SIG-M5 treated with dmso at 0.1 percent for 504 hours (cell line): ENCODE measurements at regions not wholly inside any gene's neighbourhood (a gene's known extent, or its start where the extent isn't known, plus 50 kb on each side); places are given as distances from the start of the nearest gene placed in this dataset.

Experiments used
- DNase-seq: peaks from one replicate; lab custom pipeline; 2025; ENCODE audit not compliant: unreplicated experiment; lab: John Stamatoyannopoulos, UW

DNA sequence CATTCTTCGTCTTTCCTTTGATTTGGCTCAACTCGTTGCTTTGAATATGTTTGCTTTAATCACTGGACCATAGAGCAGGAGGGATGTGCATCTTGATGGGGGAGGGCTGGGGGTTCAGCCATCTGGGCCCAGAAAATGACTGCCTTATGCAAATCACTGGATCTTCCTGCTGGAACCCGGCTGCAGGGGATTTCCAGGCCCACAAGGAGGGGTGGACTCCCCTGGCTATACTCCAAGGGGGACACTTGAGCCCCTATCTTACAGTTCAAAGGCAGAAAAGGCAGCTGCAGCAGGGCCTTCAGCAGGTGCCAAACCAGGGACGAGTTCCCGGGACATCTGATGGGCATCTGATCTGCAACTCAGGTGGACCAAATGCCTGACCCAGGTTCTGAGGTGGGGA is 122.5 kb downstream of the DICER1 start:
- no peak for DNase-seq

DNA sequence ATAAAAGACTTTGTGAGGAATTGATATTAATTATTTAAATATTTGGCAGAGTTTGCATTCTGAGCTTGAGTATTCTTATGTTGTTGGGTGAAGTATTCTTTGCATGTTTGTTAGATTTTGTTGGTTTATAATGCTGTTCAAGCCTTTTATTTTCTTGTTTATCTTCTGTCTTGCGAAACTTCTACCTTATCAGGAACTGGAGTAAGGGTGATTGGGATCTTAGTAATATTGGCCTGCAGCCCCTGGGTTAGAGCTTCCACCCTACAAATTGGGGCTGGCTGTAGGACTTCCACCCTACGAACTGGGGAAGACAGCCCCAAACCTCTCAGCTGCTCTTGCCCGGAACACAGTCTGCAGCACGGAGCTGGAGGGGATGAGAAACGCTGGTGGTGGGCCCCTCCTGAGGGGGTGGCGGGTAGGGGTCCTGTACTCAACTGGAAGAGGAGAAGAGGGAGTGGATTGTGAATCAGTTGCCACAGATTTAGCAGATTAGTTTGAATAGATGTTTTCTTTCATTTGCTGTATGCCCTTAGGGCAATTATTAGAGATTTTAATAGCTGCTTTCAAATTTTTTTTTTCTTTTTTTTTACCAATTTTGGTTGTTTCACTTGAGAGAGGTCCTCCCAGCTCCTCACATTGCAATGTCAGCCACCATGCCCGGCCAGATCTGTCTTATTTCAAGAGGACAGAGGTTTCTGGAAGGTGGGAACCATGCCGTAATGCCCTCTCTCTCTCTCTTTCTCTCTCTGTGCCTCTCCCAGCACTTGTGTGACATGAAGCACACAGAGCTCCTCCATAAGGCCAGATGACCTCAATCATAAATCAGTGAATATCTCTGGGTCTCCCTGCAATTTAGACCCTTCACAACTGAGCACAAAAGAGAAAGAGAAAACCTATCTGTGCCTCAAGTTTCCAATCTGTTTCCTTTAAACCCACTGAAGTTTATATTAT is 123.4 kb downstream of the DICER1 start:
- no peak for DNase-seq

DNA sequence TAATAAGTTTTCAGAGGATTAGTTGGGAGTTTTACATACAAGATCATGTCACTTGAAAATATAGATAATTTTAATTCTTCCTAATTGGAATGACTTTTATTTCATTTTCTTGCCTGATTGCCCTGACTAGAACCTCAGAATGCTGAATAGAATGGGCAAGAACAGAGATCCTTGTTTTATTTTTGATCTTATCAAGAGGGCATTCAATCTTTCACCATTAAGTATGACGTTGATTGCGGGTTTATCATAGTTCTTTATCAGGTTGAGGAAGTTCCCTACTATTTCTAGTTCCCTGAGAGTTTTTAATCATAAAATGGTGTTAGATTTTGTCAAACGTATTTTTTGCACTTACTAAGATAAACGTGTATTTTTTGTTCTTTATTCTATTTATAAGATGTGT is 124.3 kb downstream of the DICER1 start:
- no peak for DNase-seq

DNA sequence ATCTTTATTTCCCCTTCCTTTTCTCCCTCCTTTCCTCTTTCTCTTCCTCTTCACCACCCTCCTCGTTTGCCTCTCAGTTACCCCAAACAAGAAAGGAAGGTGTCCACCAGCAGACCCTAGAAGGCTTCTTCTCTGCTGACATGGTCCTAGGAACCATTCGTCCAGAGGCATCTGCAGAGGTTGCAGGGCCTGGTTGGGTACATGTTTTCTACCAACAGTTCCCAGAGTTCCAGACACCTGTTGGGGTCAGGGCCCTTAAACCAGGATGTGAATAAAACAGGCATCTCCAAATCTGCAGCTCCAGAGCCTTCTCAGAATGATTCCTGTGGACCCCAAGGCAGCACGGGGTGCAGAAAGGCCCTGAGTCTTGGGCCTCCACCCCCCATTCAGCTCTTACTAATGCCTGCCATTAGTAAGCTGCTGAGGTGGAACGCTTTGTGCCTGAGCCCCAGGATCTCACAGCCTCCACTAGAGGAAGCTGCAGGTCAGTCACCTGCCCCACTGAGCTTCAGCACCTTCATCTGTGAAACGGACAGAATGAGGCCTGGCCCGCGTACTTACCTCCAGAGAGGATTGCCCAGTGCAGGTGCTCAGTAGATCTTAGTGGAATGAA is 130.4 kb downstream of the DICER1 start:
- no peak for DNase-seq

DNA sequence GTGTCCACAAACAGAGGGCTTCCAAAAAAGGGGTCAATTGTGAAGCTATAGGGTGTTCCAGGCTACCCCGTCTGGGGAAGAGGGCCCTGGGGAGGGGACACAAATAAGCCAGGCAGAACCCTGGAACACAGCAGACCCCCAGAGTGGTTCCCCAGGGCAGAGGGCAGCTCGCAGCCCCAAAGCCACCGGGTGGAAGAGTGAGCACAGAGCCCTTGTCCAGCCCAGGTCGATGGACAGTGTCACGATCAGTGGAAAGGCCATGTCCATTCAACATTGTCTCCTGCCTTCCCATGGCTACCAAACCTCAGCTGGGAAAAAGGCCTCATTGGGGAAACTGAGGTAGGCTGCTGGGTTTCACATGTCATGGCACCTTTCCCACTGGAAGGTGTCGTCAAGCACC is 131.4 kb downstream of the DICER1 start:
- no peak for DNase-seq

DNA sequence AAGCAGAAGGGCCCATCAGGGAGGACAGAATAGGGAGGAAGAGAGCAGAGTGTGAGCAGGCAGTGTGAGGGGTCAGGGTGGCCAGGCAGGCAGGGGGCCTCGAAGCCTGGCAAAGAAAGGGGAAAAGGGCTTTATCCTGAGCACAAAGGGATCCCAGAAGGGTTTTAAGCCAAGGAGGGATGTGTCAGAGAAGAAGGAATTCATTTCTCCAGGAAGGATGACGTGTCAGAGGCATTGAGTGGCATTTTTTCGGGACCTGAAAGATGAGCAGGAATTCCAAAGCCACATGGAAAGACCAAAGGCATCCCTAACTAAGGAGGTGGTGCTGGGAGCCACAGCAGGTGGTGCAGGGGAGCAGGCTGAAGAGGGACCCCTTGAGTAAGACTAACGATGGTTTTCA is 132.1 kb downstream of the DICER1 start:
- no peak for DNase-seq

DNA sequence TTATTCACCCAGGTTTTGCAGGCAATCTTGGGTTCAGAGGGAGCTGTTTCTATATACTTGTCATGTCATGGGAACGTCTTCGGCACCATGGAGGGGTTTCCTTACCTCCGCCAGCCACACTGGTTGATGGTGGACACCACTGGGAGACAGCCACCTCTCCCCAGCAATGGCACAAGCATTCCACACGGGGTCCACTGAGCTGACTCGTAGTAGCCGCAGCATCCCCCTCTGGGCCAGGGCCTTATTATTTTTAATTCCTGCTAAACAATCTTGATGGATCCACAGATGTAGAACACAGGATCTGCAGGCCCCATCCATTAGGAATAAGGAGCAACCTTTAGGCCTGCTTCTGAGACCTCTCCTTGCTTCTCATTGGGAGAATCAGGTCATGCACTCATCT is 132.9 kb downstream of the DICER1 start:
- DNase-seq, result no peak

DNA sequence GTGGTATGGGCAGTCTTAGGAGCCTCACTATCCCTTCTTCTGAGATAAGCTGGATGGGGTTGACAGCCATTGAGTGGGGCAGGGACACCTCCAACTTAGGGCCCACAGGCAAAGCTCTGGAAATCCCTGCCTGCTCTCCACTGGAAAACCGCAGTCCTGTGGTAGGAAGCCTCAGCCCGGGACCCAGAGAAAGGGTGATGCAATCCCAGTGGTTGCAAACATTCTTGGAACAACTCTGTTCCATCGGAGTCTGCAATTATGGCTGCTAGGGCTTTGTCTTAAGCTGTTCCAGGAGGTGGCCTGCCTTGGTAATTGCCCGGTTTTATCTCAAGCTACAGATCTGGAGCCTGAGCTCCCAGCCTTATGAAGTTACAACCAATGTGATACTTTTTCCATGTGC is 133.4 kb downstream of the DICER1 start:
- DNase-seq, result no peak

DNA sequence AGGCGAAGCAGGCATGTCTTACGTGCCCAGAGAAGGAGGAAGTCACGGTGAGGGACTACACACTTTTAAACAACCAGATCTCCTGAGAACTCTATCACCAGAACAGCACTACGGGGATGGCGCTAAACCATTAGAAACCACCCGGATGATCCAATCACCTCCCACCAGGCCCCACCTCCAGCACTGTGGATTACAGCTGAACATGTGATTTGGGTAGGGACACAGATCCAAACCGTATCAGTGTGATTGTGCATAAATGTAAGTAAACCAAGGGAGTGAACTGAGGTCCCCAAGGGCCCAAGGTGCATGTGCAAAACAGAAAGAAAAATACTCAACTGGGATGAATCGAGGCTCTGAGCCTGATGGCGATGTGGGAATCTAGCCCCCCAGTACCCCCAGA is 134.2 kb downstream of the DICER1 start:
- no peak for DNase-seq

DNA sequence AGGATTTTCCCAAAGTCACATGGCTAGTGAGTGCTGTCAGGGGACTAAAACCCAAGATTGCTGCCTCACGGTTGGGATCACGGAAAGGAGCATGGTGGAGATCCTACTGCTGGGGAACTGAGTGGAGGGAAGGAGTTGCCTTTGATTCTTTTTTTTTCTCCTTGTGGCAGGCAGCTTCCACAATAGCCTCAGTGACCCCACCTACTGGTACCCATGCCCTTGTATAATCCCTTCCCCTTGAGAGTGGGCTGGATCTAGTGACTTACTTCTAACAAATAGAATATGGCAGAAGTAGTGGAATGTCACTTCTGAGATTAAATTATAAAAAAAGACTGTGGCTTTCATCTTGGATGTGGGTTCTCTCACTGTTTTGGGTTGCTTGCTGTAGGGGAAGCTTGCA is 135.7 kb downstream of the DICER1 start:
- no peak for DNase-seq

DNA sequence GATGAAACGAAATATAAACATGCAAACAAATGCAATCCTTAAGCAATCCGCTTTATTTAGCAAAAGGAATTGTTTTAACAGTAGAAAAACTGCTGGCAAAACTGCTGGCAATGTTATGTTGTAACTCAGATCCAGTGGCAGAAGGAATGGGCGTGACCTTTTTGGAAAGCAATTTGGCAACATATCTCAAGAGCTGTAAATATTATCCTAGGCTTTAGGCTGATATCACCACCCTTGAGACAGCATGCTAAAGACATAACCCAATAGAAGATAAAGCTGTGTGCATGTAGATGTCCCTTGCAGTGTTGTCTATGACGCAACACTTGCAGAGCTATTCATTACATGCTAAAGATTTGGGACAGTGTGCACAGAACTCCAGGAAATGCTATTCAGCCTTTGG is 138.5 kb downstream of the DICER1 start:
- no peak for DNase-seq

DNA sequence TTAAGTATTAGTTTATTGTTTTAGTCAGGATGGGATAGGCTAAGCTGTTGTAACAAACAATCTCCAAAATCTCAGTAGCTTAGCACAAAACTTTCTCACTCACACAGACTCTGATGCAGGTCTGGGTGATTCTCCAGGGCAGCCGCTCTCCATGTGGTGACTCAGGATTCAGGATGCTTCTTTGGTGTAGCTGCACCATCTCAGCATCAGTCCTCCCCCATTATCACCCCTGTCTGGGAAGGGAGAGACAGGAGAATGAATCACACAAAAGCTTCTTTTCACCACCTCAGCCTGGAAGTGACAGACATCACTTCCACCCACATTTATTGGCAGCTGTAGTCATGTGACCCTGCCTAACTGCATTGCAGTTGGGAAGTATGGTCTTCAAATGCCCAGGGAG is 142.3 kb downstream of the DICER1 start:
- DNase-seq, result no peak

DNA sequence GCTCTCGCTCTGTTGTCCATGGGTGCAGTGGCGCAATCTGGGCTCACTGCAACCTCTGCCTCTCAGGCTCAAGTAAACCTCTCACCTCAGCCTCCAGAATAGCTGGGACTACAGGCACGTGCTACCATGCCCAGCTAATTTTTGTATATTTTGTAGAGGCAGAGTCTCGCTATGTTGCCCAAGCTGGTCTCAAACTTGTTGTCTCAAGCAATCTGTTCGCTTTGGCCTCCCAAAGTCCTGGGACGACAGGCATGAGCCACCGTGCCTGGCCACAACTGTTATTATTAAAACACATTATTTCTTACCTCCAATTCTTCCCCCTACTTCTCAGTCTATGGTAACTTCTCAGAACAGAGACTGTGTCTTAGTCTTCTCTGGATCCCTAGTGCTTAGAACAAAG is 143.3 kb downstream of the DICER1 start:
- no peak for DNase-seq

DNA sequence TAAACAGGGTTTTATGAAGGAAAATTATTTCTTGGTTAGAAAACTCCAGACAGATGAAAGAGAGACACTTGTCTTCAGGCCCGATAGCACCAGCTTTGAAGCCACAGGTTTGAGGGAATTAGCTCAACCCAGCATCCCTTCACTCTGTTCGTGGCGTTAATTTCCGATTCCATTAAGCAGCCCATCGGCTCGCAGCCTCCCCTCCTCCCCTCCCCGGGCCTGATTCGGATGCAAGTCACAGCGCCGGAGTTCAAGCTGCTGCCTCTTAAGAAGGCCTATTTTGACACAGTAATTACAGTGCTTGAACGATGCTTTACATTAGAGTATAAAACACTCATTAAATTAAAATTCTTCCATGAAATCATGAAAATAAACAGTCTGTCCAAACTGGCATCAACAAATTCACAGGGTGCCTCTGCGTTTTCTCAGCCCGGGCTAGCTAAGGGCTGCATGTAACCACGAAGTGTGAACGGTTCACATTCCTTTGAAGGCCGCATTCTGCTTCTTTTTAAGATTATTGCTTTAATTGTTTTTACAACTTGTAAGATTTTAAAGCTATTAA is 145.8 kb downstream of the DICER1 start:
- no peak for DNase-seq

DNA sequence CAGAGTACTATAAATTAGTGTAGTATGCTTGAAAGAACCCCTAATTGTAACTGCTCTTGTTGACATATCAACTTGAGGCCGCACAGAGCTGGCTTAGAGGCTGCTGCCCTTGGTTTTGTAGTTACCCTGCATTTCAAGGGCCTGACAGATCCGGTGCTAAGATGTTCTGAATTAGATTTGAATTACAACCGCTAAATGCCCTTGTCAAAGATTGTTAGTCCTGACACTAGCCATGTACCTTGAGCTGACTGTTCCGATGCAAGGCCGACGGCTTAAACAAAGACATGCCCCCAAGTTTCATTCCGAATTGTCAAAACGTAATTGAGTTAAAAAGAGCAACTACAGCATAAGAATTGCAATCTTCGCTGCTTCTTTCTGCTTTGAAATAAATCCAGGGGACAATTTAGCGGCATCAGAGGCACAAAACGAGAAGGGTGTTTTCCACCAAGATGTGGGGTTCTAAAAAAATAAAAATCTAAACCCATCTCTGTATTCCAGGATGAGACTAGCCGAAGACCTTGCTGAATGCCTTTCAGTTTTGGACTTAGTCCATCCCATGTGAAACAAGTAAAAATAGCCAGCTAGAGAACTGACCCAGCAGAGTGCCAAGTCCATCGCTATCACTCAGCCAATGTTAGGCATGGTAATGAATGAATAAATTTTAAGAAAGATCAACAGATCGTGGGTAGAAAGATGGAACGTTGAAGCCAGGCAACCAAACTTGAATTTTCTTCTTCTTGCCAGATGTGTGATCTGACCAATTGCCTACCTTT is 148.7 kb downstream of the DICER1 start:
- DNase-seq, result no peak

DNA sequence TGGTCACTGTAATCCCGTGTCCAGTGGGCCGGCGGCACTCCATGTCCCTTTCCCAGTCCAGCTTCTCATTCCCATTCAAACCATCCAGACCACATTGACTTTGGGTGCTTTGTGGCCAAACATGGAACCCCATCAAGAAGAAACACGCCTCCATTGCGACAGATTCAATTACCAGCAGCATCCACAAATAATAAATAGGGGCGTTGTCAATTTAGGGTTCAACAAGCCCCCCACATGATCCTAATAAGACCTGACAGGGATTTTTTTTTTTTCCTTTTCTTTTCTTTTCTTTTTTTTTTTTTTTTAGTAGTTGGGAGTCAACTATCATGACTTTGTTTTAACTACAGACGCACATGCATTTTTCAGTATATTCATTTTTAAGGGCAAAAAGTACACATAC is 149.4 kb downstream of the DICER1 start:
- no peak for DNase-seq

DNA sequence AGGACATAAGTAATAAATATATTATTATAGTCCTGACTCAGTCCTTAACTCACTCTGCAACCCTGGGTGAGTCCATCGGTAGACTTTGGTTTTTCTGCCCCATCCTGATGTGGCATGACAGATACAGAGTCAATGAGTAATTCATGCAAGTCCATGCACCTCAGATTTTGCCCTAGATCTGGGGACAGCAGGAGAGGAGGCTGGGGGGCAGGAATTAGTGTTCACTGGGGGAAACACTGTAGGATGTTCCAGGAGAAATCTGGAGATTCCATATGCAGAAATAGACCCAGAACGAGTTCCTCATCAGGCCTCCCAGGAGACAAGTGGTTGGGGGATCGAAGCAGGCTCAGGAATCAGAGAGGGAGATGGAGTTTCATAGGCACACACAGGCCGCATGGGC is 150.8 kb downstream of the DICER1 start:
- DNase-seq, result no peak

DNA sequence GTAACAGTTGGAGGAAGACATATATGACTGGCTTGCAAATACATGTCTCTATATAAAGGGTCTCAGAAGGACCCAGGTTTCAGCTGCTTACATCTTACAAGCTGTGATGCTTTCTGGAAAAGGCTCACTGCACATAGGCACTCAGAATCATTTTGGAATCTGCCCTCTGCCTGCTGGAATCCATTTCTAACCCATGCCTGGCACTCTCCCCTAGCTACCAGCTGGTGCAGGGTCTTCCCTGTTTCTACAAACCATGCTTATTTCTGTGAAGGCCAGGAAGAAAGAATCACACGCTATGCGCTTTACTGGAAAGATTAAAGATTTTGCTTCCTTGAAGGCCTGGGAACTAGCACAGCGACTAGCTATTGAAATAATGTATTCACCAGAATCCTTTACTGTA is 151.3 kb downstream of the DICER1 start:
- no peak for DNase-seq

DNA sequence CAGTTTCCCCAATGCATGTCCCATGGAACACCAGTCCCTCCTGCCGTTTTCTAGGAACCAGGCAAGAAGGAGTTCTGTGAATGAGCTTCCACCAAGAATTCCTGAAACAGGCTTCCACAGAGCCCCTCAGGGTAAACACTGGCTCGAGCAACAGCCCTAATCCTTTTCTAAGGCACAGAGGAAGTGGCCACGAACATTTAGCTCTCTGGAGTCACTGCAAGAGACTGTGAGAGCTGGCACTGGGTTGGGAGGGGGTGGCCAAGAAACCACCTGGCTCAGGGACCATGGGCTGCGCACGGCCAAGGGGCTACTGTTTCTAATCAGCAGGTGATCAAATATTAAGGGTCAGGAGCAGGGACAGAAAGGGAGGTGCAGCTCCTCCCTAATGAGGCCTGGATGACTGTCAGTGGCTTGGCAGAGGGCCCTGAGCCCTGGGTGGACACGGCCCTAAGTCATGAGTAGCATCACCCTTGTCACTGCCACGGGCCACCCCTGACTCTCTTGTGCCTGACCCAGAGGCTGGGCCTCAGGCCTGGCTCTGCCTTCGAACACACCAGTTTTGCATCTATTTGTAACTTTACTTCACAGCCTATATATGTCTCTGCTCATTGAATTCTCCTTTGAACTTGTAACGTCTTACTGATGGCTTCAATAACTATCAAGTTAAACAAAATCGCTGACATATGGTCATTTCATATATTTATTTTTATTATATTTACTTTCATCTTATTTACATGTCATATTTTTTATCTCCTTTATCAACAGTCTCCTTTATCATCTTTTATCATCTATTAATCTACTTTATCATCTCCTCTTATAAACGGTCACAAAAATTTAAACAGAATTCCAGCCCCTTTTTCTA is 154.0 kb downstream of the DICER1 start:
- DNase-seq, result no peak

DNA sequence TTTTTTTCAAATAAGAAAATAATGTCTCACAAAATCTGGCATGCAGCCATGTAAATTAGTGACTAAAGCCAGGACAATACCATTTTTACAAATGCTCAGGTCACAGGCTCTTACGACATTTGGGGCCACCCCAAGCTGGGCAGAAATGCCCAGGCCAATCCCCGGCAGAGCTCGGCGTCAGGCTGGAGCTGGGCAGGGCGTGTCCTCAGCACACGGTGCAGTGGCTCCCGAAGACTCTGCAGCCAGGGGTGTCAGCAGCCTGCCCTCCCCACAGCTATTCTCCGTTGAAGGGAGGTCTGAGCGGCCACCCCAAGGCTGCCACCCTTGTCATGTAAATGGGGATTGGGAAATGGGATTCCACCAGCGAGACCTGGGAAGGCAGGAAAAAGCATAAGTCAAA is 158.6 kb downstream of the DICER1 start:
- no peak for DNase-seq

DNA sequence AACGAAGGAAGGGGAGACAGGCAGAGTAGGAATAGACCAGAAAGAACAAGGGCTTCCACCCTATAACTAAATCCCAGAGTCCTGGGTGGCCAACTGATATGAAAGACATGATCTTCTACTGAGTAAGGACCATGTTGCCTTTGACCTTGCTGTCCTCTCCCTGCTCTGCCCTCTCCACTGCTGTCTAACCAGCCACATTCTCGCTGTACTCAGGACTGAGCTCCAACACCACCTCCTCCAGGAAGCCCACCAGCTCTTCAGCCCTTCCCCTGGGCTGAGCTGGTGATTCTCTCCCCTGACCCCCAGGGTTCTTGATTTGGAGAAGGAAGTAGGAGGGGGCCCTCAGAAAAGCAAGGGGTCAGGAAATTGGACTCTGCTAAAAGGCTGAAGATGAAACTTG is 159.2 kb downstream of the DICER1 start:
- no peak for DNase-seq
